B cell (primary cell): ENCODE measurements at regions not wholly inside any gene's neighbourhood (a gene's known extent, or its start where the extent isn't known, plus 50 kb on each side); places are given as distances from the start of the nearest gene placed in this dataset.

Experiments
- ATAC-seq: fragments of 200-7000 bp; cut with Tn5 transposase; one replicate; pipeline ENCODE4 v1.10.0; 2021; ENCODE audit warnings: low read depth, mild to moderate bottlenecking, moderate number of reproducible peaks, moderate library complexity
- CTCF ChIA-PET: fragments of 350-600 bp; sonication (Branson Sonifier 250); formaldehyde crosslinking; loops from one replicate; lab custom pipeline; 2021; ENCODE audit warnings: antibody characterized with exemption, inconsistent platforms; lab: Charles Lee
- POLR2A ChIA-PET: fragments of 350-600 bp; sonication (Branson Sonifier 250); formaldehyde crosslinking; loops from one replicate; lab custom pipeline; 2021; ENCODE audit warnings: antibody characterized with exemption; lab: Charles Lee
- DNase-seq: peaks from one replicate; pipeline ENCODE4 v3.0.0; 2013
- H2AFZ ChIP-seq: 2 replicates; pipeline ENCODE4 v1.6.1; 2012; ENCODE audit warnings: mild to moderate bottlenecking, low read depth, low read length; ENCODE audit not compliant: insufficient read depth, poor library complexity, severe bottlenecking
- H3K27ac ChIP-seq, 2 donors: 1 replicate in 1 of 2; 2 replicates in 1 of 2; pipeline ENCODE4 v1.5.1; 2012 to 2013; ENCODE audit warnings: low read length in 2 of 2, mild to moderate bottlenecking in 2 of 2, moderate library complexity in 1 of 2
- H3K27me3 ChIP-seq, 4 experiments: fragments of 200-600 bp in 1 of 4; sonication (generic) in 1 of 4; replicated peaks in 1 of 4; 1 replicate in 2 of 4; 2 replicates in 2 of 4; pipeline versions ENCODE4 v1.6.1 to v1.7.0; 2013 to 2016; ENCODE audit warnings: low read length in 3 of 4, mild to moderate bottlenecking in 2 of 4, mixed read lengths in 1 of 4, moderate library complexity in 1 of 4; ENCODE audit not compliant: insufficient read depth in 4 of 4, control insufficient read depth in 3 of 4; ENCODE audit errors: control extremely low read depth in 1 of 4
- H3K36me3 ChIP-seq, 2 experiments: replicated peaks in 1 of 2; 1 replicate in 1 of 2; 2 replicates in 1 of 2; pipeline versions ENCODE4 v1.6.1 to v1.7.1; 2013; ENCODE audit warnings: low read length in 1 of 2; ENCODE audit not compliant: insufficient read depth in 2 of 2, control insufficient read depth in 1 of 2; ENCODE audit errors: control extremely low read depth in 1 of 2, extremely low read depth in 1 of 2
- H3K4me1 ChIP-seq, 2 donors: fragments of 200-600 bp in 1 of 2; sonication (generic) in 1 of 2; 1 replicate in 1 of 2; 2 replicates in 1 of 2; pipeline versions ENCODE4 v1.5.1 to v1.6.1; 2013 to 2017; ENCODE audit warnings: low read length in 2 of 2; ENCODE audit not compliant: control insufficient read depth in 2 of 2, insufficient read depth in 2 of 2
- H3K4me2 ChIP-seq: replicated peaks from 2 replicates; pipeline ENCODE3; 2012; ENCODE audit warnings: mild to moderate bottlenecking, low read depth, low read length; ENCODE audit not compliant: poor library complexity, severe bottlenecking
- H3K4me3 ChIP-seq, 5 experiments: fragments of 200-600 bp in 1 of 5; sonication (generic) in 1 of 5; 1 replicate in 3 of 5; 2 replicates in 2 of 5; pipeline versions ENCODE4 v1.5.1 to v1.7.0; 2011 to 2016; ENCODE audit warnings: low read length in 4 of 5, mild to moderate bottlenecking in 4 of 5, low read depth in 2 of 5, control low read depth in 1 of 5, moderate library complexity in 1 of 5; ENCODE audit not compliant: insufficient read depth in 1 of 5; ENCODE audit errors: control extremely low read depth in 1 of 5, extremely low read depth in 1 of 5
- H3K79me2 ChIP-seq: fragments of 200-600 bp; sonication (generic); one replicate; pipeline ENCODE4 v1.6.0; 2016; ENCODE audit warnings: low read length; ENCODE audit not compliant: control insufficient read depth, insufficient read depth
- H3K9ac ChIP-seq: fragments of 200-600 bp; sonication (generic); 2 replicates; pipeline ENCODE4 v1.6.1; 2017; ENCODE audit warnings: mild to moderate bottlenecking, low read length, moderate library complexity
- H3K9me3 ChIP-seq, 3 donors: one replicate each; pipeline versions ENCODE4 v1.6.1 to v1.7.1; 2013; ENCODE audit warnings: low read length in 2 of 3; ENCODE audit not compliant: control insufficient read depth in 2 of 3, insufficient read depth in 1 of 3; ENCODE audit errors: control extremely low read depth in 1 of 3
- H4K20me1 ChIP-seq: 2 replicates; pipeline ENCODE4 v1.6.0; 2012; ENCODE audit warnings: mild to moderate bottlenecking, low read length; ENCODE audit not compliant: insufficient read depth, control insufficient read depth, poor library complexity, severe bottlenecking
- H3K27ac Mint-ChIP-seq: one replicate; pipeline ENCODE4 v1.8.0; 2021; ENCODE audit warnings: mixed read lengths
- H3K27me3 Mint-ChIP-seq: one replicate; pipeline ENCODE4 v1.8.0; 2021; ENCODE audit warnings: mixed read lengths
- H3K4me1 Mint-ChIP-seq: one replicate; pipeline ENCODE4 v1.8.0; 2021; ENCODE audit warnings: mixed read lengths
- H3K4me3 Mint-ChIP-seq: one replicate; pipeline ENCODE4 v1.8.0; 2021; ENCODE audit warnings: mixed read lengths
- H3K9me3 Mint-ChIP-seq: one replicate; pipeline ENCODE4 v1.8.0; 2022; ENCODE audit warnings: mixed read lengths; ENCODE audit not compliant: insufficient read depth
- EZH2 ChIP-seq: IDR thresholded peaks from 2 replicates; pipeline ENCODE4 v1.6.1; 2012; ENCODE audit warnings: borderline replicate concordance, low read depth, mild to moderate bottlenecking, moderate library complexity, low read length; ENCODE audit not compliant: insufficient read depth, poor library complexity, severe bottlenecking
- whole genome bisulfite sequencing: methylation state at CpG from one replicate; pipeline ENCODE4 v1.1.5; 2013; ENCODE audit warnings: missing lambda C conversion rate; ENCODE audit not compliant: insufficient coverage; 5-methylcytosine and 5-hydroxymethylcytosine counted together
- intact Hi-C: fragments of 100-400 bp; cut with micrococcal nuclease; formaldehyde crosslinking; loops from one replicate; pipeline ENCODE4 v1.10.0; 2022
- TF ChIP-seq, protein P1 (sequence below): fragments of 200-600 bp; IDR thresholded peaks from one replicate; pipeline ENCODE4 v1.8.0; 2022; ENCODE audit warnings: antibody characterized with exemption, mild to moderate bottlenecking

- ATAC-seq, result no peak
- H3K36me3 ChIP-seq, result no peaks in the 10 kb centered on the region
- no peak overlapping the region for H2AFZ ChIP-seq
- no peaks in the 10 kb centered on the region for H3K79me2 ChIP-seq
- H3K4me3 Mint-ChIP-seq, result no peak overlapping the region
- H3K9me3 Mint-ChIP-seq, result no peaks in the 10 kb centered on the region
- no peak overlapping the region for H3K27ac ChIP-seq
- H3K9ac ChIP-seq, result no peak overlapping the region
- no peak for TF ChIP-seq EZH2
- TF ChIP-seq, protein P1, sequence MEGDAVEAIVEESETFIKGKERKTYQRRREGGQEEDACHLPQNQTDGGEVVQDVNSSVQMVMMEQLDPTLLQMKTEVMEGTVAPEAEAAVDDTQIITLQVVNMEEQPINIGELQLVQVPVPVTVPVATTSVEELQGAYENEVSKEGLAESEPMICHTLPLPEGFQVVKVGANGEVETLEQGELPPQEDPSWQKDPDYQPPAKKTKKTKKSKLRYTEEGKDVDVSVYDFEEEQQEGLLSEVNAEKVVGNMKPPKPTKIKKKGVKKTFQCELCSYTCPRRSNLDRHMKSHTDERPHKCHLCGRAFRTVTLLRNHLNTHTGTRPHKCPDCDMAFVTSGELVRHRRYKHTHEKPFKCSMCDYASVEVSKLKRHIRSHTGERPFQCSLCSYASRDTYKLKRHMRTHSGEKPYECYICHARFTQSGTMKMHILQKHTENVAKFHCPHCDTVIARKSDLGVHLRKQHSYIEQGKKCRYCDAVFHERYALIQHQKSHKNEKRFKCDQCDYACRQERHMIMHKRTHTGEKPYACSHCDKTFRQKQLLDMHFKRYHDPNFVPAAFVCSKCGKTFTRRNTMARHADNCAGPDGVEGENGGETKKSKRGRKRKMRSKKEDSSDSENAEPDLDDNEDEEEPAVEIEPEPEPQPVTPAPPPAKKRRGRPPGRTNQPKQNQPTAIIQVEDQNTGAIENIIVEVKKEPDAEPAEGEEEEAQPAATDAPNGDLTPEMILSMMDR, result no peak
- intact Hi-C loops, result no loop called here
- no peaks in the 10 kb centered on the region for H4K20me1 ChIP-seq
- H3K27me3 ChIP-seq, result no peaks in the 10 kb centered on the region
- H3K4me1 ChIP-seq, result no peaks in the 10 kb centered on the region
- 8% methylated on average over 1 of the region's 2 CpGs for WGBS
- H3K9me3 ChIP-seq, result no peaks in the 10 kb centered on the region
- H3K4me2 ChIP-seq, result no peak overlapping the region
- H3K4me1 Mint-ChIP-seq, result peaks cover 2% of the 10 kb centered on the region
- no peak overlapping the region for H3K4me3 ChIP-seq
- CTCF ChIA-PET, result interaction anchor here (1.1 kb wide), 1 partner anchor 152 kb away, joined by 4 read pairs; no protein-coding TSS in a partner anchor
- peaks cover 3% of the 10 kb centered on the region for H3K27me3 Mint-ChIP-seq
- no peak overlapping the region for H3K27ac Mint-ChIP-seq
- no peak for DNase-seq
- POLR2A ChIA-PET, result no interaction called here
Observed at GRCh38 chr18:57969824-57970223, 74.2 kb upstream of the NEDD4L start.

GRCh38 chr18:57965246-57965645 is 78.8 kb upstream of the NEDD4L start:
- no peak overlapping the region for H3K4me3 Mint-ChIP-seq

More at GRCh38 chr18:57965246-57965645, 78.8 kb upstream of the NEDD4L start:
- Mint-ChIP-seq H3K9me3 (no peaks in the 10 kb centered on the region), H3K27me3 (peaks cover 4% of the 10 kb centered on the region), H3K27ac (no peak overlapping the region), H3K4me1 (peaks cover 2% of the 10 kb centered on the region)
- no peaks in the 10 kb centered on the region for H4K20me1 ChIP-seq
- peak overlapping the region; percentile 17 for H3K9ac ChIP-seq
- no peaks in the 10 kb centered on the region for H3K4me1 ChIP-seq
- DNase-seq (no peak), ATAC-seq (peak; percentile 24)
- no peaks in the 10 kb centered on the region for H3K9me3 ChIP-seq
- H3K4me3 ChIP-seq, result no peak overlapping the region
- peak overlapping the region; percentile 19 for H2AFZ ChIP-seq
- H3K4me2 ChIP-seq, result peak overlapping the region; percentile 9
- TF ChIP-seq EZH2, result no peak
- TF ChIP-seq, protein P1, result no peak
- intact Hi-C loops, result no loop called here
- no peaks in the 10 kb centered on the region for H3K79me2 ChIP-seq
- H3K27me3 ChIP-seq, result no peaks in the 10 kb centered on the region
- WGBS, result 76% methylated on average over 4 of the region's 6 CpGs
- ChIA-PET CTCF (interaction anchor here (1.4 to 2.1 kb wide), 2 partner anchors 157 to 216 kb away, joined by 4 to 6 read pairs; no protein-coding TSS in a partner anchor), POLR2A (no interaction called here)
- no peaks in the 10 kb centered on the region for H3K36me3 ChIP-seq
- H3K27ac ChIP-seq, result no peak overlapping the region
